WI38 (cell line): ENCODE measurements at regions not wholly inside any gene's neighbourhood (a gene's known extent, or its start where the extent isn't known, plus 50 kb on each side); places are given as distances from the start of the nearest gene placed in this dataset.

Experiments used
- H3K4me3 ChIP-seq: 2 replicates; pipeline ENCODE4 v1.5.1; 2011; ENCODE audit warnings: low read depth, mild to moderate bottlenecking, control low read depth, low read length
- CTCF ChIP-seq: IDR thresholded peaks from 2 replicates; pipeline ENCODE4 v1.5.1; 2012; ENCODE audit warnings: low read depth, mild to moderate bottlenecking, control low read depth, low read length

GRCh38 chr6:150730801-150731457, 131.2 kb downstream of the PLEKHG1 start:
- H3K4me3 ChIP-seq, result no peak overlapping the region
- no peak for TF ChIP-seq CTCF

- TF ChIP-seq CTCF, result no peak
Observed at GRCh38 chr6:150732765-150733539, 132.6 kb upstream of the MTHFD1L start.

GRCh38 chr6:150733726-150734125, 131.8 kb upstream of the MTHFD1L start:
- no peak for TF ChIP-seq CTCF
- H3K4me3 ChIP-seq, result no peak overlapping the region

More at GRCh38 chr6:150732765-150733539, 132.6 kb upstream of the MTHFD1L start:
- H3K4me3 ChIP-seq, result no peak overlapping the region

- no peak for TF ChIP-seq CTCF
Observed at GRCh38 chr6:150734235-150734634, 131.3 kb upstream of the MTHFD1L start.

GRCh38 chr6:150735341-150735851, 130.1 kb upstream of the MTHFD1L start:
- TF ChIP-seq CTCF, result no peak
- H3K4me3 ChIP-seq, result no peak overlapping the region

More at GRCh38 chr6:150734235-150734634, 131.3 kb upstream of the MTHFD1L start:
- no peak overlapping the region for H3K4me3 ChIP-seq

- H3K4me3 ChIP-seq, result no peak overlapping the region
- no peak for TF ChIP-seq CTCF
Observed at GRCh38 chr6:150738092-150738629, 127.3 kb upstream of the MTHFD1L start.

- no peak overlapping the region for H3K4me3 ChIP-seq
- no peak for TF ChIP-seq CTCF
Observed at GRCh38 chr6:150739711-150740349, 125.7 kb upstream of the MTHFD1L start.
